ENCODE measurements at regions not wholly inside any gene's neighbourhood (a gene's known extent, or its start where the extent isn't known, plus 50 kb on each side); places are given as distances from the start of the nearest gene placed in this dataset.
A peak's percentile ranks its signal among the peaks of the same experiment; 100 is the strongest.

DNA sequence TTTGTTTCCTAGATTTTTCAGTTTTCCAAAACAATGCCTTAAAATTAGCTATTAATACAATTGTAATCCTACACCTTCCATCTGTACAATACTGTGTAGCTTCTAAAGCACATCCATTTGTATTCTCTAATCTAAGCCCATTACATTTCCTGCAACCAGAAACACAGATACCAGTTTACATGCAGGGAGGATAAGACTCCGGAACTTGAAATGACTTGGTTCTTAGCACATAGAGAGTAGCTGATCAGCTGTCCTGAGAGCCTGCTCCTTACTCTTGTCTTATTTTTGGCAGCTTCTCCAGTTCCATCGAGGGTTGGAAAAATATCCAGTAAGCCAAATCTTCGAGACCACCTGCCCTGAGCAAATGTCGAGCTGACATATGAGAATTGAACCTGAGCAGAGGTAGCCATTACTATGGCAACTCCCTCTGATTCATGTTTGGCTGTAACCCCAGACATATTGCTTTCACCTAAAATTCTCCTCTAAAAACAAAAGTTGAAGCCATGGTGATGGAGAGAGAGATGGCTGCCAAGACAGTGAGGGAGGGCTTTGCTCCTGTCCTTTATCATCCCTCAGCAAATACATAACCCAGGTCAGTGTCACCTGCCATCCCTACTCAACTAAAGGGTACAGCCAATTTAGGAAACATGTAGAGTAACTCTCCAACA, 542.8 kb downstream of the IRS1 start:
- no peak for DNase-seq

DNA sequence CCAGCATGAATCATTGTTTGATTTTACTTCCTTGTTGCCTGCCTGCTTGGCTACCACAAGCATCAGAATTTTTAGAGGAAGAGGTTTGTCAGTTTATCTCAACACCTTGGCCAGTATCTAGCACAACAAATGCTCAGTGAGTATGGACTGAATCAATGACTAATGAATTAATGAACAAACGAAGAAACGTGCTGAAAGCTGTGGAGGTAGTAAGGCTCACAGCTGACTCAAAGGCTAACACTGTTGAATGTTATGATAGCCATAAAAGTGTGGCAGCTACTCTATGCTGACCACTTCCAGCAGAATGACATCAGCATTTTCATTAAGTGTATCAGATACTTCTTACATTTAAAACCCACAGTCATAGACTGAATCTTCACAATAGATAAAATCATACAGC, 543.4 kb downstream of the IRS1 start:
- DNase-seq, result no peak

DNA sequence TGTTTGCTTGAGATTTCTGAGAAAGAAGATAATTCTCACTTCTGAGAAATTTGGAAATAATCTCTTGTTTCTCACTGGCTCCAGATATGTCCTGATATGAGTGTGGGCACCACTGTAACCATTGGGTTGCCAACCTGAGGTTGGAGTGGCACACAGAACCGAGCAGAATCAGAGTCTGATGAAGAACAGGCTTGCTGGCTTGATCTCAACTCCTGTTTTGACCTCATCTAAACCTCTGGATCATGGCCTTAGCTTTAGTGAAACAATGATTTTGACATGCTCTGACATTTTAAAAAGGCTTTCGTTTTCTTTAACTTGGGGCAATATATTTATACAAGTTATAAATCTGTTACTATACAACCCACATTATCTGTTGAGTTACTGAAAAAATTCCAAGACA, 548.0 kb downstream of the IRS1 start:
- DNase-seq, result no peak

DNA sequence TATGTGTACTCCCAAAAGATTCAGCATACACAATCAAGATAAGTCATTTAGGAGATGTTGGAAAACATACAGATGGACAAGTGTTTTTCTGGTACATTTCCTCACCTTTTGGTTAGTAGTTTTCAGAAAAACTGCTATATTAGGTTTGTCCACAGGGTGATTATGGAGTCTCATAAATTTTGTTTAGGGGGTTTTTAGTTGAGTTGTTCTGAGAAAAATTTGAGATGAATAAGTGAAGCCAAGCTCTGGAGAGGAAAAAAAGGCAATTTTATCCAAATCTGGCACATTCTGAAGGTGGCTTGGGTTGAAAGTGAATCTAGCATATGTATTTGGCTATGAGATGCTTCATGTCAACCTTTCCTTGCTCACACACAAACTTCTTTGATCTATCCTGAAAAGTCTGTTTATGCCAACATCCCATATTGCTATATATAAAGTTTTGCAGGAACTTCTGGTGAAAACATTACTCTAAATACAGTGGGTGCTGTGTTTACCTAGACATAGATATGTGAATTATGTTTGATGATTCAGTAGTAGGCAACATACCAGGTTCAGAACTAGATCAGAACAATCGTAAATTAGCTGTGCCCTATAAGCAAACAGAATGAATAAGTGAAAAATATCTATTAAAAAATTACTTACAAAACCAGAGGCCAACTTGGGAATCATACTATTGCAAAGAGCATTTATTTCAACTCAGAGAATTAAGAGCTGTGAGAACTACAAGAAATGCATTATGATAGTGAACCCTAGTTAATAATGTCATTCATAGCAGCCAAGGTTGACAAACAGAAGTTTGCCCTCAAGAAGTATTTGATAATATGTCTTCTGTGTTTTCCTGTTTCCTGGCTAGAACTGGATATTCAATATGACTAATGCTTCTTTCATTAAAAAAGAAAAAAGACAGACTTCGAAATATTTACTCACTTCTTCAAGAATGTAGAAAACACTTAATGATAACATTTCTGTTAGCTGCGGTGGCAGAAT, 552.0 kb downstream of the IRS1 start:
- no peak for DNase-seq

DNA sequence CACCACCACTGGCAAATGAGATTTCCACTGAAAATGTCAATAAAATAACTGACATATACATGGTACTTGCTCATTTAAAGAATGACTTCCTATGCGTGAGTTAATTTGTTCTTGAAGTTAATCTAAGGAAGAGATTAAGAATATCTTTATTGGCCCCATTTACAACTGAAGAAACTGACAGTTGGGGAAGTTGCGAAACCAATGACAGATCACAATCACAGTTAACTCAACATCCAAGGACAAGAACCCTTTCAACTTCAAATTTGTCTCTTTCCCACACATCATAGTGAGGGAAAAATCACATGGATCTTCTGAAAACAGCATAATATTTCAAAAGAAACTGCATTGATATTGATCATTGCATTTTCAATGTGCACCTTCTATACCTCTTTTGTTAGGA, 565.4 kb downstream of the IRS1 start:
- DNase-seq, result no peak

DNA sequence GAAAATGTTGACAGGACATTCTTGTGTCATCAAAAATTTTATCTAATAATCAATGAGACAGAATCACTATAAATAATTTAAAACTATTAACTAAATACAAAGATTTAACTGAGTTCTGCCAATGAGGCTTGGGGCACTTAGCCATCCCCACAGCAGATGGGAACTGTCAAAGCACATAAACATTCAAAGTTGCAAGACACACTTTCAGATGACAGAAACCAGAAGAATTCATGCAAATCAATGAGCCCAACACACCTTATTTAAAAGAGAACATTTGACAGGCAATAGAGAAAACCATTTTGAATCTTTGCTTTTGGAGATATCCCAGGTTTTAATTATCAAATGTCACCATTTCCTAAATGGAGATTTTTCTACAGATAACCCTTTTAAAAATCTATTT, 566.2 kb downstream of the IRS1 start:
- DNase-seq, result no peak

DNA sequence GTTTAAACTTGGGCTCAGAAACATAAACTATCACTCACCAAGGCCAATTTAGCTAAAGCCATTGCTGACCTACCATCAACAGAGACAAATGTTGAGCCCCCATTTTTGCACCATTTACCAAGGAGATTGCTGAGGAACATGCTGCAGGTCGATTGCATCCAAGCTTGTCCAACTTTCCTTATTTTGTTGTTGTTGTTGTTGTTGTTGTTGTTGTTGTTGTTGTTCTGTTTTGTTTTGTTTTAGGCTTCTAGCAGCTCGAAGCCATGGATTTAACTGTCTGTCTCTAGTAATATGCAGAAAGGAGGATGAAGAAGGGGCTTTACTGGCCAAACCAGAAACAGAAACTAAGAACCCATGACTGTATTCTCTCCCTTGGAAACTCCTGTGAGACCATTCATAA, 571.5 kb downstream of the IRS1 start:
- DNase-seq, result no peak

DNA sequence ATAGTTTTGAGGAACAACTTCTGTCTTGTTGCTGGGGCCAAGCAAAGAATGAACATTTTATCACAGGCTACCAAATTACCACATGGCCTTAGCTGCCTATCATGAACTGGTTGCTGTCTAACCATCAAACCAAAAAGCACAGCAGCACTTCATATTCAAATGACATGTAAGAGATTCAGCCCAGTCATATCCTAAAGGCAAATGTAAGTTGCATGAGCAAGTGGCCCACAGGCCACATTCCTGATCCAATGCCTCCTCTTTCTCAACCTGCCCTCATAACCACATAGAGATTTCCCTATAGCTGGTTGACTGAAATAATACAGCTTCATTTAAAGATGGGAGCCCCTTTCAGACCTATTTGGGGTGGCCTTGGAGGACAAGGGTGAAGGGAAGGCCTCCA, 572.3 kb downstream of the IRS1 start:
- no peak for DNase-seq

DNA sequence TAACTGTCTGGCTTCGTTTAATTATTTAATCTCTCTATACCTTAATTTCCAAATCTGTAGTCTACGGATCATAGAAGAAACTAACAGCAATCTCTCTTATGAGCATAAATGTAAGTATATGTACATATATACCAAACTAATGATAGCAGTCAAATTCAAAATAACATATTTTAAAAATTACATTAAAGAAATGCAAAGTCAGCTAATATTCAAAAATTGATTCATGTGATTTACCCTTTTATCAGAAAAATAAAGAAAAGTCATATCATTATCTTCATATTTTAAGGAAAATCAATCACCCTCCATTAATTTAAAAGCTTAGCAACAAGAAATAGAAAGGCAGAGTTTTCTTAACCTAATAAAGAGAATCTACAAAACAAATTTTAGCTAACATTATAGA, 575.9 kb downstream of the IRS1 start:
- DNase-seq, result no peak

DNA sequence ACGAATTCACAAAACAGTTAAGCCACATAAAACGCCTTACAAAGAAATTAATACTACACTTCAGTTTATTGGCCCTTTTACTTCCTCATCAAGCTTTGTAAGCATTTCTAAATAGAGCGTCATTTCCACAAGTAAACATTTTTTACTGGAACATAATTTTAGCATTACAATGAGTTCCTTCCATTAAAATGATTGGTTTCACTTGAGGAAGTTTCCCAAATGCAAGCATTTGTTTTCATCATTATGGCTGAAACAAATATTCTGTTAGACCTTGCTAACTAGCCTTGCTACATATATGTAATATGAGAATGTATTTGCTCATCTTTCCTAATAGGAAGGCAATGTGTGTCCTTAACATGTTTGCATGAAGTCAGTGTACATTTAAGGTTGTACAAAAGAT, 579.1 kb downstream of the IRS1 start:
- DNase-seq, result no peak

DNA sequence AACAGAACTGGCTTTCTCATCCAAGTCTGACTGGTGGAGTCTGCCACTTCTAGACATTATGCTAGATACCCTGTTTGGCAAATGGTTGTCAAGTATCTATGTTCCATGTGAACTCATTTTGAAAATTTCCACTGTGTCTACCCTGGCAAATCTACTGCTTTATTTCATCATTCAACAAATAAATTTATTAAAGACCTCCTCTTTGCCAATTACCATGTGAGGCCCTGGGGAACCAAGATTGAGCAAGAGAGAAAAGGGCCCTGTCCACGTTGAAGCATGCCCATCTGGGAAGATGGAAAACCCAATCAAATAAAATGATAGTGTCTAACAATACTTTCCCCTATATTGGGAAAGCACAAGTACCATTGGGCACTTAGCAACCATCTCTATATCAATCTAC, 582.4 kb downstream of the IRS1 start:
- DNase-seq, result no peak

DNA sequence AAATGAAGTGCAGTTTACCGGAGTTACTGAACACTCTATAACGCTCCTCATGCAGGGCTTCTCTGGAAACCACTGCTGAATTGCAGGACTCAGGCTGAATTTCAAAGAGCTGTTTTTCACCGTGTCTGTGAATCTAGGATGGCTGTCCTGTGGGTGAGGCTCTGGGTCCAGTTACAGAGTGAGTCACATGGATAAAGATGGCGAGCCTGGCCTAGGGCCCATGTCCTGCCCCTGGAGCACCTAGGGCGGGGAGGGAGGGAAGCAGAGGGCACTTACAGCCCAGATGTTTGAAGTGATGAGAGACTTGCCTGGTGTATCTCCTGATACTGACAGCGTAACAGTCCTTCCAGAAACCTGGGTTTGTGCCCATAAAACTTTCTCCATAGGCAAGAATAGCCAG, 583.0 kb downstream of the IRS1 start:
- DNase-seq, result no peak

DNA sequence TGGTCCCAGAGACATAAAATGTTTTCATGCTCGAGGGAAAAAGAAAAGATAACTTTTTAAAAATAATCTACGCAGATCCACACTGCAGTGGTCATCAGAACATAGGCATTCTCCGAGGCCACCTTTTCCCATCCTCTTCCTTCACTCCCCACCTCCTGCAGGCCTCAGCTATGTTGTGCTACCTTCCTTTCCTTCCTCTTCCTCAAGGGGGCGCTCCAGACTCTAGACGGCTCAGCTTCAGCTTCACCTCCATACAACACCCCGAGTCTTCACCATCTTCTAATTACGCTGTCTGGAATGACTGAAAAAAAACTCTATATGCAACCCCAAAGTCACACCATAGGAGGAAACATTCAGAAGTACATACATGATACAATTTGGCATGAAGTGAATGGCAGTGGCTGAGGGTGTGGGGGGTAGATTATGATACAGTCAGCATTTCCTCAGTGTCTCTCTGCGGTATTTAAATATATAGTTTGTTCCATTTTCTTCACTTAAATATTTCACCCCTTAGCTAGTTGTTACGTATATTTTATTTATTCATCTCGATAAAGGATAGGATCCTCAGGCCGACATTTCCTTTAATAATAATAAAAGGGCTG, 583.6 kb downstream of the IRS1 start:
- DNase-seq, result peak; percentile 54 to 65

DNA sequence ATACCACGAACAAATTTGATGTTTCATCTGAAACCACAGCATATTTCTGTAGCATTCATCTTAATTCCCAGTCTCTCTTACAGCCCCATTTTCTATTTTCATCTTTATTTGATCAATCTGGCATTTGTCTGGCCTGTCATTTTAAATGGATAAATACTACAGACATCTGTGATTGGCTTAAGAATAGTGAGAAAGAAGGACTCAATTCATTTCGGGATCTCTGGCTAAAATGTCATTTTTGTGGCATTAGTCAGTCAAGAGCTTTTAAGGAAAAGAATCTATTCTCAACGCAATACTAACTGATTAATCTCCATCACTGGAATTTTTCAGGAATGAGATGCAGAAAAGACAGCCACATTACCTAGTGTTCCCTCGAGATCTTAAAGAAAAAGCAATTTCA, 585.9 kb downstream of the IRS1 start:
- no peak for DNase-seq

DNA sequence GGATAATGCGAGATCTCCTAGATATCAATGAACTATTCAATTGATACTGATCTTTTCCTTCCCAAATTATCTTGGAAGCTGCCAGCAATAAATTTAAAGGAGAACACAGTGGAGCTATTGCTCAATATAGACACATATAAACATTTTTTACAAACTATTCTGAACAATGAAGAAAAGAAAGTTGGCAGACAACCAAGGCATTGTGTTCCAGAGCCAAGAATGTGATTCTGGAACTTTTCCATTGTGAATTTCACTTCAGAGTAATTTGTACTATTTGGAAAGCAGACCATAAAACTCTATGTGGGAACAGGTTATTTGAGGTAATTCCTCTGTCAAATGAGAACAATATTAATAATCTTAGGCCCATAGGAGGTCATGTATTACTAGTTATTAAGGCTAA, 588.2 kb downstream of the IRS1 start:
- no peak for DNase-seq

DNA sequence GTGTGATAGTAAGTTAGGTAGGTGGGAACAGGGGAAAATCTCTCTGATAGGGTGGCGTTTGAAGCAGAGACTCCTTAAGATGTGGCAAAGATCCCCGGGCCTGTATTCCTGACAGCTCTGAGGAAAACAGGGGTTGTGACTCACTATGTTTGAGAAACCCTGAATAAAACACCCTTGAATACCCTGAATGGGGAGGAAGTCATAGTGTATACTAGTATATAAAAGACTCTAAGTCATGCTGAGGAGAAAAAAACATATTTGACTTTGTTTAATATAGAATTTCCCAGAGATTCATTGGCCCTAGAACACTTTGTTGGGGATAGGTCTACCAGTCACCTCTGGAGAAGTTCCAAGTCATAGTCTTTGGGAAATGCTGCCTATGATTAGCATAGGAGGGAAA, 590.9 kb downstream of the IRS1 start:
- DNase-seq, result no peak

DNA sequence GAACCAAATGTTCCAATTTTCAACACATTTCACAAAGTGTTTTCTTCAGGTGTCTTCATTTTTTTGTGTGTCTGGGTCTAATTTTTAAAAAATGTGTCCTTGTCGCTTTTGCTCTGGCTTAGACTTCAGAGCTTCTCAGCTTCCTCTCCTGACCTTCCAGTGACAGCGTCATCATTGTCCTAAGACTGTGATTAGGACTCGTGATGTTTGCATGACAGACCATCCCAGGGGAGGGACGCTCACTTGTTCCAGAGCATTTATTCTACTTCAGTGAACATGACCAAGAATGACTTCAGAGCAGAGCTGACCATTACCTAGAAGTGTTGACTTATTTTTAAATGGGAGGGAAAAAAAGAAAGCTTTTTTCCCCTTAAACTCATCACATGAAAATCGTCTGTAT, 591.9 kb downstream of the IRS1 start:
- no peak for DNase-seq

DNA sequence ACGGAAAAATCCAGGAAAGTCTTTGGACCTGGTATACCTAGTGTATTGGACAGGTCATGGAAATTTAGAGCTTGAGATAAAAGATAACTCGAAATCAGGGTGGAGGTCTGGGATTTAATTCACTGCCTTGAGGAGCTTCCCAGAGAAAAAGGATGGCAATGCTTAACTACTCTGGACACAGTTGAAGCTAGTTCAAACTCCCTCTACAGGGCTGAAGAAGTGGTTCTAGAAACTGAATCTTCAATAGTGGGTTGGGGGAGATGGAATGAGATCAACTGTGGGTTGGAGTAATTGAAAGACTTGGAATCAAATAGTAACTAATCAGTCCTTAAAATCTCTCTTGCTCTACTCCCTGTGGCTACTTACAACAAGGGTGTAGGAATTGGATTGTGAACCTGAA, 600.1 kb downstream of the IRS1 start:
- no peak for DNase-seq

DNA sequence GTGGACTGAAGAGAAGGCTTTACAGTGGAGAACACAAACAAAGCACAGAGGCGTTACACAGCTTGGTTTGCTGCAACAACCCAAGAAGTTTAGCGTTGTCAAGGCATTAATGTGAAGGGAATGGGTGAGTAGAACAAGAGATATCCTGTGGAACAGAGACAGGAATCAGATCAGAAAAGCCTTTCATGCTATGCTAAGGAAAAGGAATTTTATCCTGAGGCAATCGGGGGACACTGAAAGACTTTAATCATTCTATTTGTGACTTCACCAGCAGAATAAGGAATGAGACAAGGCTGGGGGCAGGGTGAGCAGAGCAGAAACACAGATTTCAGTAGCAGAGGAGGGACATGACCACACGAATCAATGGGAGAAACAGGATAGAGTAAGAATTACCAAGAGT, 600.7 kb downstream of the IRS1 start:
- DNase-seq, result no peak

DNA sequence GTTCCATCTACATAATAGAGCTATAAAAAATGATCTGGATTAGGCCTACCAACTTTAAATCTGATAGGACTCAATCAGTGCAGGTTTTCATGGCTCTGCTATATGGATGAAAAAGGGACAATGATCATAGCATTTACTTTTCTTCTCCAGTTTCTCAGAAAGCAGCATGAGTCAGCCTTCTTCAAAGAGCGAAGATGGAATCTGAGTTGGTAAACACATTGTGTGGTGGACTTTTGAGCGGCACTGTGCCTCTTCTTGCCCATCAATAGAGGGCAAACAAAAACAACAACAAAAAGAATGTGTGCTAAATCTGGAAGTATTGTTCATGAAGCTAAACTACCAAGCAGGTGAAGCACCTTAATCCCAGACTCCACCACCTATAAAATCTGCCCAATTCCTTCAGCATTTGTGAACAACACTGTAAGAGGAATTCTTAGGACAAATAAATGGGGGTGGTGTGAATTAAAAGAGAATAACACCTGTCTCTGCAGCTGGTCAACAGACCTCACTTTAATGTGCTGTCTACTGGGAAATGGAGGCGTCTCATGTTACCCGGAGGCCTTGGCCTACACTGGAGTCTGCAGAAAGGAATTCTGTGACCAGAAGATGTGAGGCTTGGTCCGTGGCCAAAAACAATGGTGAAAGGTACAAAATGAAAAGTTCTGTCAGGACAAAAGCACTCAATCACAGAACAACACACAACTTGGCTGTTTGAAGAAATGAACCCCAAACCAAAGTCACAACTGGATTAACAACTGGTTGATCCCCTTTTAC, 609.0 kb downstream of the IRS1 start:
- DNase-seq, result no peak

DNA sequence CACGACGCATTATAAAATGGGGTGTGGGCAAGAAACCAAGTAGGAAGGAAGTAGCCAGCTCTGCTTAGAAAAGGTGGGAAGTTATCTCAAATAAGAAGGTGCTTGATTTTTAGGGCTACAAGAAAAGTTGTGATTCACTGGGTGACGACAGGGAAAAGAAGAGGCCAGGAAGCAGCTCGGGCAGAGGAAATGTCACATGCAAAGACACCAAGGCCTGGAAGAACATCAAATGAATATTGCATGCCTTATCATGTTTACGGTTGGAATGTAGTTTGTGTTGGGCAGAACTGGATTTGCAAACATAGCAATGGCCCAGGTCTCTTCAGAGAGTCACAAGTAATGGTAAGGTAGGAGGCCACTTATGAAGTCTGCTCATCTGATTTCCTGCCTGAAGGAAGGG, 610.6 kb downstream of the IRS1 start:
- DNase-seq, result no peak

DNA sequence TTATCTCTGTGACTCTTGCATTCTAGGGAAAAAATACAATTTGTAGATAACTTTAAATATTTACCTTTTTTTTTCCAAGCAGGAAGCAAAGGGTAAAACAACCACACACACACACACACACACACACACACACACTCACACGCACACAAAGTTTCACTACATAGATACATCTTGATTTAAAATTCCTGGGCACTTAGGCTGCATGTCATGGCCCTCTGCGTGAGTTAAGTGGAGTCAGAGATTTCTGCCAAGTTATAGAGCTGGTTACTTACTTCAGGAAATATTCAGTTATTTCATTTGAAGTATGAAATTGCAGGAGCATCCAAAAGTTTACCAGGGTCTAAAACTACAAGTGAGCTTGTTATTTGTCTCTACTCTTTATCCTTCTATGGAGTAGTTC, 612.0 kb downstream of the IRS1 start:
- no peak for DNase-seq

DNA sequence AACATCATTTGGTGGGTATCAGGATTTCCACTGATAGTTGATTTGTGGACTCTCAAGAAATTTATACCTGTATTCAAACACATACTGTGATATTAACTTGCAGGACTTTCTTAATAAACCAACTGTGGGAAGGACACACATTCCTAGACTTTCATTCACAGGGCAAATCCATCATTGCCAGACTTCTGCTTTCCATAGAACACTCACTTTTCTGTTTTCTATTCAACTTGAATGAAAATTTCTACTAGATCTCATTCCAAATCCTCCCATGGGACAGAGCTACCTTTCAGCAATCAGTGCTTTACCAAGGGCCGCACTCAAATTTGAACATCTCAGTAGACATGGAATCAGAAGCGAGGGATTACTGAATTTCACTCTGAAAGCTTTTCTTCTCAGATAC, 612.5 kb downstream of the IRS1 start:
- DNase-seq, result no peak
